ENCODE measurements at regions not wholly inside any gene's neighbourhood (a gene's known extent, or its start where the extent isn't known, plus 50 kb on each side); places are given as distances from the start of the nearest gene placed in this dataset.

- H3K4me3 ChIP-seq (ENCODE audit: low read depth, low read length), result no peak overlapping the region
- no peaks in the 10 kb centered on the region for H3K9me3 ChIP-seq (ENCODE audit: control insufficient read depth, low read length)
- no peaks in the 10 kb centered on the region for H3K79me2 ChIP-seq
- no peak overlapping the region for H3K9ac ChIP-seq
- H3K4me2 ChIP-seq (ENCODE audit: low read length), result no peak overlapping the region
- H3K36me3 ChIP-seq (ENCODE audit: control insufficient read depth, insufficient read depth, low read length), result no peaks in the 10 kb centered on the region
- no peaks in the 10 kb centered on the region for H3K4me1 ChIP-seq
- H3K27ac ChIP-seq, result no peak overlapping the region
- H3K27me3 ChIP-seq (ENCODE audit: control insufficient read depth, insufficient read depth, low read length), result no peaks in the 10 kb centered on the region
- H2AFZ ChIP-seq, result no peak overlapping the region
- no peak for TF ChIP-seq CTCF (IDR thresholded peaks at IDR 0.05)
These were observed 120.1 kb upstream of the GAS1 start for GRCh38 chr9:87067426-87067825.

- Histone ChIP-seq H3K27ac (no peak overlapping the region), H3K36me3 (ENCODE audit: control insufficient read depth, insufficient read depth, low read length) (no peaks in the 10 kb centered on the region), H3K4me2 (ENCODE audit: low read length) (no peak overlapping the region), H3K9ac (no peak overlapping the region), H3K27me3 (ENCODE audit: control insufficient read depth, insufficient read depth, low read length) (no peaks in the 10 kb centered on the region), H2AFZ (no peak overlapping the region), H3K4me3 (ENCODE audit: low read depth, low read length) (no peak overlapping the region), H3K4me1 (no peaks in the 10 kb centered on the region), H3K79me2 (no peaks in the 10 kb centered on the region), H3K9me3 (ENCODE audit: control insufficient read depth, low read length) (no peaks in the 10 kb centered on the region)
- no peak for TF ChIP-seq CTCF (IDR thresholded peaks at IDR 0.05)
These were observed 121.0 kb upstream of the GAS1 start for GRCh38 chr9:87068177-87068840.

- Histone ChIP-seq H2AFZ (no peak overlapping the region), H3K4me1 (no peaks in the 10 kb centered on the region), H3K27me3 (ENCODE audit: control insufficient read depth, insufficient read depth, low read length) (no peaks in the 10 kb centered on the region), H3K27ac (no peak overlapping the region), H3K4me2 (ENCODE audit: low read length) (no peak overlapping the region), H3K9me3 (ENCODE audit: control insufficient read depth, low read length) (no peaks in the 10 kb centered on the region), H3K9ac (no peak overlapping the region), H3K36me3 (ENCODE audit: control insufficient read depth, insufficient read depth, low read length) (no peaks in the 10 kb centered on the region), H3K4me3 (ENCODE audit: low read depth, low read length) (no peak overlapping the region), H3K79me2 (no peaks in the 10 kb centered on the region)
- no peak for TF ChIP-seq CTCF (IDR thresholded peaks at IDR 0.05)
These were observed 122.4 kb upstream of the GAS1 start for GRCh38 chr9:87069690-87070089.

GRCh38 chr9:87070336-87070735, 123.0 kb upstream of the GAS1 start:
- no peak overlapping the region for H3K4me3 ChIP-seq (ENCODE audit: low read depth, low read length)
- H3K9me3 ChIP-seq (ENCODE audit: control insufficient read depth, low read length), result no peaks in the 10 kb centered on the region
- H3K27me3 ChIP-seq (ENCODE audit: control insufficient read depth, insufficient read depth, low read length), result no peaks in the 10 kb centered on the region
- H3K27ac ChIP-seq, result no peak overlapping the region
- no peak for TF ChIP-seq CTCF (IDR thresholded peaks at IDR 0.05)
- no peak overlapping the region for H2AFZ ChIP-seq
- H3K9ac ChIP-seq, result no peak overlapping the region
- H3K36me3 ChIP-seq (ENCODE audit: control insufficient read depth, insufficient read depth, low read length), result no peaks in the 10 kb centered on the region
- no peaks in the 10 kb centered on the region for H3K79me2 ChIP-seq
- H3K4me2 ChIP-seq (ENCODE audit: low read length), result no peak overlapping the region
- no peaks in the 10 kb centered on the region for H3K4me1 ChIP-seq

- no peak for TF ChIP-seq CTCF (IDR thresholded peaks at IDR 0.05)
- H3K4me3 ChIP-seq (ENCODE audit: low read depth, low read length), result no peak overlapping the region
- no peak overlapping the region for H3K4me2 ChIP-seq (ENCODE audit: low read length)
- no peaks in the 10 kb centered on the region for H3K79me2 ChIP-seq
- no peak overlapping the region for H3K9ac ChIP-seq
- H3K27ac ChIP-seq, result no peak overlapping the region
- H3K27me3 ChIP-seq (ENCODE audit: control insufficient read depth, insufficient read depth, low read length), result no peaks in the 10 kb centered on the region
- H2AFZ ChIP-seq, result no peak overlapping the region
- H3K4me1 ChIP-seq, result no peaks in the 10 kb centered on the region
- H3K36me3 ChIP-seq (ENCODE audit: control insufficient read depth, insufficient read depth, low read length), result no peaks in the 10 kb centered on the region
- H3K9me3 ChIP-seq (ENCODE audit: control insufficient read depth, low read length), result no peaks in the 10 kb centered on the region
These were observed 124.2 kb upstream of the GAS1 start for GRCh38 chr9:87071473-87071872.
